GM18505 (cell line): ENCODE measurements at regions not wholly inside any gene's neighbourhood (a gene's known extent, or its start where the extent isn't known, plus 50 kb on each side); places are given as distances from the start of the nearest gene placed in this dataset.

Experiments used
- ATAC-seq: cut with Tn5 transposase; IDR thresholded peaks from one replicate; pipeline ENCODE4 v1.9.1; 2021; ENCODE audit not compliant: unreplicated experiment
- POLR2A ChIP-seq: IDR thresholded peaks from 4 replicates; pipeline ENCODE4 v1.6.1; 2011; ENCODE audit warnings: borderline replicate concordance; ENCODE audit not compliant: insufficient read depth, insufficient read length; ENCODE audit errors: extremely low read depth

GRCh38 chr6:94548201-94548600 is 1029.1 kb upstream of the MANEA start:
- no peak for TF ChIP-seq POLR2A
- ATAC-seq, result no peak

GRCh38 chr6:94535798-94536197 is 1041.5 kb upstream of the MANEA start:
- TF ChIP-seq POLR2A, result no peak
- no peak for ATAC-seq

GRCh38 chr6:94511502-94512088 is 1065.7 kb upstream of the MANEA start:
- TF ChIP-seq POLR2A, result no peak

DNA sequence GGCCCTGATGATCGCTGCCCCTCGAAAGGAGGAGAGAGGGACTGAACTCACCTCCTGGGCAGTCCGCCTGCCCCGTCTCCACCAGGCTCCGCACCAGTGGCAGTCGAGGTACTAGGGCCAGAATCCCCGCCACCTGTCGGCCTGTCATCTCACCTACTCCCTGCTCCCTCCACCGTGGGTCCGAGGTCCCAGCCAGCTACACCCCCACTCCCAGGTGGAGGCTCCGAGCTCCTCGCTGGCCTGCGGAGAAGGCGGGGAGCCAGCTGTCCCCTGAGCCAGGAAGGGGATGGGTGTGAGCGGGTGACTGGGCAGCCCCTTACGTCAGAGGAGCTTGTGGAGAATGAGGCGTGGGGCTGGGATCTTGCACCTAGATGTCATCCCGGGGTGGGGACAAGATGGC is 1066.5 kb upstream of the MANEA start:
- no peak for TF ChIP-seq POLR2A
- no peak for ATAC-seq

More at GRCh38 chr6:94511502-94512088, 1065.7 kb upstream of the MANEA start:
- ATAC-seq, result no peak

DNA sequence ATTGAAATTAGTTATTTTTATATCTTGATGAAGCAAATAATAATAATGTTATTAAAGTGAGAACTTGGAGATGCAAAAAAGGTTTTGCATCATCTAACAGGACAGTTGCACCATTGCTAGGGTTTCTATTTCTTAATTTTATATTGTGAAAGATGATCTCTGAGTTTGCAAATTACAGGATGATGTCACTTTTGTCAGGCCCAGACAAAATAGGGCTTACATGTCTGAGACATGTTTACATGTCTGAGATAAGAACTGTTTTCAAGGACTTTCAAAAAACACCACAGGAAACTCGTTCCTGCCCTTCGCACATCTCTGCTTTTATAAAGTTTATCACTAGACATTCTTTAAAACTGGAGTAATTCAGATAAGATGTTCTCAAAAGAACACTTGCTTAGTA is 1075.8 kb upstream of the MANEA start:
- ATAC-seq, result no peak
- no peak for TF ChIP-seq POLR2A

GRCh38 chr6:94498099-94498498 is 1078.7 kb upstream of the EPHA7 start:
- no peak for TF ChIP-seq POLR2A
- ATAC-seq, result no peak

GRCh38 chr6:94494500-94494899 is 1075.1 kb upstream of the EPHA7 start:
- no peak for TF ChIP-seq POLR2A
- ATAC-seq, result no peak

- no peak for ATAC-seq
- TF ChIP-seq POLR2A, result no peak
Measured at GRCh38 chr6:94487371-94487770, 1068.0 kb upstream of the EPHA7 start.

GRCh38 chr6:94478133-94479005 is 1059.0 kb upstream of the EPHA7 start:
- no peak for ATAC-seq
- TF ChIP-seq POLR2A, result no peak

GRCh38 chr6:94468830-94469229 is 1049.5 kb upstream of the EPHA7 start:
- TF ChIP-seq POLR2A, result no peak
- no peak for ATAC-seq

- no peak for ATAC-seq
- no peak for TF ChIP-seq POLR2A
Measured at GRCh38 chr6:94464018-94464510, 1044.7 kb upstream of the EPHA7 start.

- TF ChIP-seq POLR2A, result no peak
- no peak for ATAC-seq
Measured at GRCh38 chr6:94463306-94463705, 1043.9 kb upstream of the EPHA7 start.

DNA sequence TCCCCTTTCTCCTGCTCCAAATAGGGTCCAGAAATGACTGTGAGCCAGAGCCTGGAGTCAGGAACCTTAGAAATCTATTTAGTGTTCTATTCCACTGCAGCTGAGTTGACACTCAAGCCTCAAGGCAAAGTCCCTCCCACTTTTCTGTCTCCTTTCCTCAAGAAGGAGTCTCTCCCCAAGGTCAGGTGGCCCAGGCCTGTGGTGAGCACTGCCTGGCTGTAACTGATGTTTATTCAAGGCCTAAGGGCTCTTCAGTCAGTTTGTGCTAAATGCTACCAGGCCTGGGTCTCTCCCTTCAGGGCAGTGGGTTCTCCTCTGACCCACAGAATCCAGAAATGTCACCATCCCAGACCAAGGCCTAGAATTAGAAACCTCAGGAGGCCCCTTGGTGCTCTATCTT is 1042.9 kb upstream of the EPHA7 start:
- ATAC-seq, result no peak
- no peak for TF ChIP-seq POLR2A

- TF ChIP-seq POLR2A, result no peak
- no peak for ATAC-seq
Measured at GRCh38 chr6:94456266-94456665, 1036.9 kb upstream of the EPHA7 start.
